ENCODE measurements at regions not wholly inside any gene's neighbourhood (a gene's known extent, or its start where the extent isn't known, plus 50 kb on each side); places are given as distances from the start of the nearest gene placed in this dataset.

- DNase-seq (ENCODE audit: low read depth), result no peak
Measured at GRCh38 chr3:157581371-157581770, 78.2 kb upstream of the VEPH1 start.

- no peak for DNase-seq (ENCODE audit: low read depth)
Measured at GRCh38 chr3:157578181-157578580, 75.0 kb upstream of the VEPH1 start.

- no peak for DNase-seq (ENCODE audit: low read depth)
Measured at GRCh38 chr3:157574531-157574930, 71.3 kb upstream of the VEPH1 start.

- no peak for DNase-seq (ENCODE audit: low read depth)
Measured at GRCh38 chr3:157573780-157574378, 70.7 kb upstream of the VEPH1 start.

GRCh38 chr3:157573281-157573680 is 70.1 kb upstream of the VEPH1 start:
- no peak for DNase-seq (ENCODE audit: low read depth)

- no peak for DNase-seq (ENCODE audit: low read depth)
Measured at GRCh38 chr3:157572559-157573270, 69.5 kb upstream of the VEPH1 start.

- no peak for DNase-seq (ENCODE audit: low read depth)
Measured at GRCh38 chr3:157566596-157566995, 63.4 kb upstream of the VEPH1 start.

- DNase-seq (ENCODE audit: low read depth), result no peak
Measured at GRCh38 chr3:157559401-157559800, 56.2 kb upstream of the VEPH1 start.
